Keratinocyte (primary cell): ENCODE measurements at regions not wholly inside any gene's neighbourhood (a gene's known extent, or its start where the extent isn't known, plus 50 kb on each side); places are given as distances from the start of the nearest gene placed in this dataset.

Source experiments
- DNase-seq: peaks from one replicate; pipeline ENCODE4 v3.0.0-alpha.2; 2011; ENCODE audit warnings: low read depth, missing footprints, low spot score
- FAIRE-seq: peaks from 2 replicates; lab custom pipeline; 2011; peaks lifted over from hg19 to GRCh38; lab: Jason Lieb, UNC
- H2AFZ ChIP-seq: 2 replicates; pipeline ENCODE4 v1.6.0; 2012; ENCODE audit warnings: low read length, control low read depth, inconsistent platforms; ENCODE audit not compliant: control insufficient read depth
- H3K27ac ChIP-seq: 2 replicates; pipeline ENCODE4 v1.5.1; 2011; ENCODE audit warnings: low read length; ENCODE audit not compliant: control insufficient read depth, insufficient read depth
- H3K27me3 ChIP-seq: 3 replicates; pipeline ENCODE4 v1.6.0; 2011; ENCODE audit warnings: low read length; ENCODE audit not compliant: control insufficient read depth, insufficient read depth; ENCODE audit errors: extremely low read depth
- H3K36me3 ChIP-seq, 2 experiments: 2 replicates in 1 of 2; 3 replicates in 1 of 2; pipeline ENCODE4 v1.5.1; 2011; ENCODE audit warnings: low read length in 2 of 2, mild to moderate bottlenecking in 1 of 2; ENCODE audit not compliant: control insufficient read depth in 2 of 2, insufficient read depth in 2 of 2; ENCODE audit errors: extremely low read depth in 1 of 2
- H3K4me1 ChIP-seq: 3 replicates; pipeline ENCODE4 v1.5.1; 2011; ENCODE audit warnings: low read length; ENCODE audit not compliant: control insufficient read depth, insufficient read depth; ENCODE audit errors: extremely low read depth
- H3K4me2 ChIP-seq: 3 replicates; pipeline ENCODE4 v1.6.0; 2011; ENCODE audit warnings: low read depth, low read length; ENCODE audit not compliant: control insufficient read depth, insufficient read depth; ENCODE audit errors: extremely low read depth
- H3K4me3 ChIP-seq, 3 experiments: fragments of 200-600 bp in 1 of 3; sonication (generic) in 1 of 3; 2 replicates in 2 of 3; 3 replicates in 1 of 3; pipeline ENCODE4 v1.5.1; 2011 to 2016; ENCODE audit warnings: low read length in 3 of 3, mild to moderate bottlenecking in 3 of 3, control low read depth in 2 of 3, inconsistent platforms in 1 of 3, low read depth in 1 of 3, mixed read lengths in 1 of 3, mixed run types in 1 of 3, moderate library complexity in 1 of 3; ENCODE audit not compliant: control insufficient read depth in 2 of 3, insufficient read depth in 2 of 3; ENCODE audit errors: extremely low read depth in 1 of 3
- H3K79me2 ChIP-seq: 2 replicates; pipeline ENCODE4 v1.6.0; 2012; ENCODE audit warnings: low read length; ENCODE audit not compliant: control insufficient read depth, insufficient read depth
- H3K9ac ChIP-seq: 3 replicates; pipeline ENCODE4 v1.6.0; 2011; ENCODE audit warnings: low read length; ENCODE audit not compliant: control insufficient read depth, insufficient read depth; ENCODE audit errors: extremely low read depth
- H3K9me1 ChIP-seq: 3 replicates; pipeline ENCODE4 v1.6.0; 2011; ENCODE audit warnings: low read length; ENCODE audit not compliant: control insufficient read depth, insufficient read depth; ENCODE audit errors: extremely low read depth
- H3K9me3 ChIP-seq: 2 replicates; pipeline ENCODE4 v1.5.1; 2012; ENCODE audit warnings: low read depth, low read length; ENCODE audit not compliant: control insufficient read depth
- H4K20me1 ChIP-seq: 3 replicates; pipeline ENCODE4 v1.6.0; 2011; ENCODE audit warnings: low read length; ENCODE audit not compliant: control insufficient read depth, insufficient read depth; ENCODE audit errors: extremely low read depth
- EZH2 ChIP-seq: IDR thresholded peaks from one replicate; pipeline ENCODE4 v1.6.1; 2012; ENCODE audit warnings: inconsistent platforms, mild to moderate bottlenecking, low read length, moderate library complexity
- dilution Hi-C: fragments of 300-500 bp; cut with MboI; formaldehyde crosslinking; loops from one replicate; pipeline ENCODE4 v1.7.0; 2020; ENCODE audit warnings: low sequenced_read_pairs; ENCODE audit not compliant: extremely low pct_ligation_motif_present
- TF ChIP-seq, protein P1 (sequence below), 3 experiments: IDR thresholded peaks in 1 of 3; conservative IDR thresholded peaks in 1 of 3; optimal IDR thresholded peaks in 1 of 3; 2 replicates in 2 of 3; 3 replicates in 1 of 3; pipeline versions ENCODE3 to v1.5.1; 2011; ENCODE audit warnings: low read length in 3 of 3, mild to moderate bottlenecking in 3 of 3, moderate library complexity in 2 of 3, control low read depth in 1 of 3, inconsistent platforms in 1 of 3; ENCODE audit not compliant: insufficient read depth in 2 of 3; ENCODE audit errors: extremely low read depth in 1 of 3

DNA sequence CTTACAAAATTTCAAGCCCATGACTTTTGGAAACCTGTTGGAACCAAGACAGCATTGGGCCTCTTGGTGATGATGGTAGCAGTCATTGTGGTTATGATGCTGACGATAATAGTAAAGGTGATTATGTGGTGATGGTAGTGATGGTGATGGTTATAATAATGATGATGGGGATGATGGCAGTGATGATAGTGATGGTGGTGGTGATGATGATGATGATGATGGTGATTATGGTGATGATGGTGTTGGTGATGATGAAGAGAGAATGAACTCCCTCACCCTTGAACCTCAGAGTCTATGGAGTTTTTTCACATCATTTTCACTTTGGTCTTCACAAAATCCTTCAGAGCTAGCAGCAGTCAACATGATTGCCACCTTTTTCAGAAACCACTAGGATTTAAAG lies 105.3 kb upstream of the ASIC2 start:
- Histone ChIP-seq H3K36me3 (no peaks in the 10 kb centered on the region), H3K4me3 (no peak overlapping the region), H3K9ac (no peak overlapping the region), H3K9me1 (no peaks in the 10 kb centered on the region), H3K4me2 (no peak overlapping the region), H3K27ac (no peak overlapping the region), H3K27me3 (no peaks in the 10 kb centered on the region), H2AFZ (no peak overlapping the region), H3K79me2 (no peaks in the 10 kb centered on the region), H3K4me1 (no peaks in the 10 kb centered on the region), H4K20me1 (no peaks in the 10 kb centered on the region), H3K9me3 (no peaks in the 10 kb centered on the region)
- TF ChIP-seq EZH2: no peak
- TF ChIP-seq, protein P1, sequence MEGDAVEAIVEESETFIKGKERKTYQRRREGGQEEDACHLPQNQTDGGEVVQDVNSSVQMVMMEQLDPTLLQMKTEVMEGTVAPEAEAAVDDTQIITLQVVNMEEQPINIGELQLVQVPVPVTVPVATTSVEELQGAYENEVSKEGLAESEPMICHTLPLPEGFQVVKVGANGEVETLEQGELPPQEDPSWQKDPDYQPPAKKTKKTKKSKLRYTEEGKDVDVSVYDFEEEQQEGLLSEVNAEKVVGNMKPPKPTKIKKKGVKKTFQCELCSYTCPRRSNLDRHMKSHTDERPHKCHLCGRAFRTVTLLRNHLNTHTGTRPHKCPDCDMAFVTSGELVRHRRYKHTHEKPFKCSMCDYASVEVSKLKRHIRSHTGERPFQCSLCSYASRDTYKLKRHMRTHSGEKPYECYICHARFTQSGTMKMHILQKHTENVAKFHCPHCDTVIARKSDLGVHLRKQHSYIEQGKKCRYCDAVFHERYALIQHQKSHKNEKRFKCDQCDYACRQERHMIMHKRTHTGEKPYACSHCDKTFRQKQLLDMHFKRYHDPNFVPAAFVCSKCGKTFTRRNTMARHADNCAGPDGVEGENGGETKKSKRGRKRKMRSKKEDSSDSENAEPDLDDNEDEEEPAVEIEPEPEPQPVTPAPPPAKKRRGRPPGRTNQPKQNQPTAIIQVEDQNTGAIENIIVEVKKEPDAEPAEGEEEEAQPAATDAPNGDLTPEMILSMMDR (optimal IDR thresholded peaks at IDR 0.05 in 1 of 3, IDR thresholded peaks at IDR 0.05 in 1 of 3, conservative IDR thresholded peaks at IDR 0.05 in 1 of 3; ENCODE audit: extremely low read depth in 1 of 3, insufficient read depth in 2 of 3, low read length in 3 of 3): no peak
- DNase-seq (no peak), FAIRE-seq (no peak)
- dilution Hi-C loops: no loop called here

DNA sequence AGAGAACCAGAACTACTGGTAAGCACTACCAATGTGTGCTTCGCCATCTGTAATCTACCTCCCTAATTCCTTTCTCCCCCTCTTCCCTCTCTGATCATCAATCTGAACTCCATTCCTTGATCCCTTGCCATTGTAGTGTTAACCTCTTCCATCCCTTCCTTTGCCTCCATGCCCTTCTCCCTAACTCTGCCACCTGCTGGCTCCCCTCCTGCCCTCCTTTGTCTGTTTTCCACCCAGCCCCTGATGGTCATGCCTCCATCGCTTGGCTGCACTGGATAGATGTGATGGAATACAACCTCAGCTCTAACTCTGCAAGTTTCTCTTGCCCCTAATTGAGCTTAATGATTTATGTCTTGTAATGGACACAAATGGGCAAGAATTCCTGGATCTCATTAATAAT lies 108.2 kb upstream of the ASIC2 start:
- H3K9ac ChIP-seq: no peak overlapping the region
- no peak overlapping the region for H3K27ac ChIP-seq
- no peaks in the 10 kb centered on the region for H3K9me1 ChIP-seq
- no peaks in the 10 kb centered on the region for H3K36me3 ChIP-seq
- dilution Hi-C loops: no loop called here
- no peak overlapping the region for H2AFZ ChIP-seq
- H3K27me3 ChIP-seq: no peaks in the 10 kb centered on the region
- H3K4me2 ChIP-seq: no peak overlapping the region
- no peaks in the 10 kb centered on the region for H3K9me3 ChIP-seq
- no peak for DNase-seq
- no peaks in the 10 kb centered on the region for H3K4me1 ChIP-seq
- H3K4me3 ChIP-seq: no peak overlapping the region
- H4K20me1 ChIP-seq: no peaks in the 10 kb centered on the region
- TF ChIP-seq, protein P1 (optimal IDR thresholded peaks at IDR 0.05 in 1 of 3, IDR thresholded peaks at IDR 0.05 in 1 of 3, conservative IDR thresholded peaks at IDR 0.05 in 1 of 3; ENCODE audit: extremely low read depth in 1 of 3, insufficient read depth in 2 of 3, low read length in 3 of 3): peak in 1 of 3 experiments; percentile 0
- TF ChIP-seq EZH2: no peak
- no peak for FAIRE-seq
- H3K79me2 ChIP-seq: no peaks in the 10 kb centered on the region
